Right lobe of liver (tissue), 6 donors: ENCODE measurements at regions not wholly inside any gene's neighbourhood (a gene's known extent, or its start where the extent isn't known, plus 50 kb on each side); places are given as distances from the start of the nearest gene placed in this dataset.
A peak's percentile ranks its signal among the peaks of the same experiment; 100 is the strongest.

Source experiments
- ATAC-seq, 4 donors: fragments of 200-7000 bp; cut with Tn5 transposase; one replicate each; pipeline ENCODE4 v1.9.1; 2020; ENCODE audit warnings: mild to moderate bottlenecking in 4 of 4, moderate library complexity in 4 of 4
- DNase-seq, 3 donors: peaks; one replicate each; pipeline ENCODE4 v3.0.0-alpha.2; 2020
- H3K27ac ChIP-seq, 3 donors: fragments of 200-600 bp; one replicate each; pipeline ENCODE4 v1.8.0; 2022
- H3K27me3 ChIP-seq, 2 donors: fragments of 200-600 bp; one replicate each; pipeline ENCODE4 v1.8.0; 2022
- H3K36me3 ChIP-seq, 4 donors: fragments of 200-600 bp; sonication (generic) in 1 of 4; one replicate each; pipeline versions ENCODE4 v1.5.1 to v1.8.0; 2017 to 2022; ENCODE audit warnings: control low read depth in 1 of 4
- H3K4me1 ChIP-seq, 4 donors: fragments of 200-600 bp; sonication (generic) in 1 of 4; one replicate each; pipeline versions ENCODE4 v1.5.1 to v1.8.0; 2017 to 2022; ENCODE audit warnings: control low read depth in 1 of 4
- H3K4me3 ChIP-seq, 3 donors: fragments of 200-600 bp; one replicate each; pipeline ENCODE4 v1.8.0; 2022
- H3K9me3 ChIP-seq, 4 donors: fragments of 200-600 bp; sonication (generic) in 1 of 4; one replicate each; pipeline versions ENCODE4 v1.5.1 to v1.8.0; 2017 to 2022; ENCODE audit warnings: control low read depth in 1 of 4
- CTCF ChIP-seq, 4 donors: fragments of 200-600 bp in 3 of 4; fragments of 450-650 bp in 1 of 4; IDR thresholded peaks; one replicate each; pipeline versions ENCODE4 v1.5.1 to v1.8.0; 2016 to 2022; ENCODE audit warnings: antibody characterized with exemption in 4 of 4, mild to moderate bottlenecking in 2 of 4
- POLR2A ChIP-seq: fragments of 450-650 bp; IDR thresholded peaks from one replicate; pipeline ENCODE4 v1.6.1; 2017; ENCODE audit warnings: antibody characterized with exemption, mild to moderate bottlenecking
- WGBS: methylation state at CpG from one replicate; pipeline ENCODE4 v1.1.6; 2018; ENCODE audit warnings: low coverage, low lambda C conversion rate; ENCODE audit not compliant: insufficient coverage; ENCODE audit errors: missing lambda C conversion rate; 5-methylcytosine and 5-hydroxymethylcytosine counted together
- intact Hi-C, 2 donors: fragments of 100-400 bp; cut with DNase I; formaldehyde crosslinking; loops; one replicate each; pipeline versions ENCODE4 v1.11.2 to v1.14.1; 2022
- donor health status: DM: no; HTN: yes; CAD: no.
- donor health status: DM: no; HTN: no; CAD: no.
- donor health status: DM: no; HTN: no; CAD: no.
- donor health status: DM: no; HTN: yes; CAD: no.
- donor health status: DM: no; HTN: yes; CAD: no.

- Histone ChIP-seq H3K9me3 (no peaks in the 10 kb centered on the region), H3K27ac (no peak overlapping the region), H3K4me1 (no peaks in the 10 kb centered on the region), H3K36me3 (no peaks in the 10 kb centered on the region), H3K27me3 (no peaks in the 10 kb centered on the region), H3K4me3 (no peak overlapping the region)
- WGBS: 41% methylated on average over 8 of the region's 9 CpGs
- DNase-seq: no peak
- ATAC-seq: no peak
- no peak for TF ChIP-seq CTCF (IDR thresholded peaks at IDR 0.05)
- TF ChIP-seq POLR2A: no peak
- intact Hi-C loops: no loop called here
Observed at GRCh38 chr16:86833136-86833535, 254.8 kb downstream of the FOXL1 start.

- Histone ChIP-seq H3K9me3 (no peaks in the 10 kb centered on the region), H3K4me3 (no peak overlapping the region), H3K4me1 (no peaks in the 10 kb centered on the region), H3K27me3 (no peaks in the 10 kb centered on the region), H3K27ac (no peak overlapping the region), H3K36me3 (no peaks in the 10 kb centered on the region)
- peak in 1 of 4 donors; percentile 13 for ATAC-seq
- peak in 1 of 4 donors; percentile 19 for TF ChIP-seq CTCF (IDR thresholded peaks at IDR 0.05)
- TF ChIP-seq POLR2A: no peak
- no peak for DNase-seq
- WGBS: 27% methylated on average over 13 of the region's 22 CpGs
- intact Hi-C loops: no loop called here
Observed at GRCh38 chr16:86834451-86835035, 256.2 kb downstream of the FOXL1 start.

GRCh38 chr16:86835982-86836381 lies 257.6 kb downstream of the FOXL1 start:
- 81% methylated on average over 13 of the region's 18 CpGs for WGBS
- ATAC-seq (no peak), DNase-seq (no peak)
- no peaks in the 10 kb centered on the region for H3K36me3 ChIP-seq
- H3K27ac ChIP-seq: no peak overlapping the region
- H3K4me1 ChIP-seq: no peaks in the 10 kb centered on the region
- intact Hi-C loops: no loop called here
- H3K4me3 ChIP-seq: no peak overlapping the region
- TF ChIP-seq POLR2A: no peak
- no peak for TF ChIP-seq CTCF (IDR thresholded peaks at IDR 0.05)
- H3K27me3 ChIP-seq: no peaks in the 10 kb centered on the region
- no peaks in the 10 kb centered on the region for H3K9me3 ChIP-seq

- no peaks in the 10 kb centered on the region for H3K4me1 ChIP-seq
- WGBS: 63% methylated on average over 10 of the region's 11 CpGs
- intact Hi-C loops: no loop called here
- H3K9me3 ChIP-seq: no peaks in the 10 kb centered on the region
- TF ChIP-seq POLR2A (no peak), CTCF (IDR thresholded peaks at IDR 0.05) (no peak)
- H3K36me3 ChIP-seq: no peaks in the 10 kb centered on the region
- H3K4me3 ChIP-seq: no peak overlapping the region
- DNase-seq (no peak), ATAC-seq (peak in 1 of 4 donors; percentile 48)
- H3K27me3 ChIP-seq: no peaks in the 10 kb centered on the region
- H3K27ac ChIP-seq: no peak overlapping the region
Observed at GRCh38 chr16:86836503-86837129, 258.3 kb downstream of the FOXL1 start.
